NAMALWA (cell line): ENCODE measurements at regions not wholly inside any gene's neighbourhood (a gene's known extent, or its start where the extent isn't known, plus 50 kb on each side); places are given as distances from the start of the nearest gene placed in this dataset.
"Not testable (repeated sequence)": the region's sequence is repeated elsewhere in the genome, so short reads cannot be mapped to it uniquely, and the experiment has no call there.

Experiments
- DNase-seq: peaks from one replicate; pipeline ENCODE4 v3.0.0-alpha.2; 2015; ENCODE audit warnings: low spot score

- no peak for DNase-seq
Observed at GRCh38 chr9:26789959-26790358, 102.6 kb downstream of the CAAP1 start.

GRCh38 chr9:26786564-26786963, 106.0 kb downstream of the CAAP1 start:
- DNase-seq = no peak

- no peak for DNase-seq
Observed at GRCh38 chr9:26782899-26783298, 109.7 kb downstream of the CAAP1 start.

- DNase-seq = no peak
Observed at GRCh38 chr9:26781906-26782305, 110.7 kb downstream of the CAAP1 start.

GRCh38 chr9:26780307-26780706, 112.3 kb downstream of the CAAP1 start:
- DNase-seq = not testable (repeated sequence)

- no peak for DNase-seq
Observed at GRCh38 chr9:26779062-26779461, 113.5 kb downstream of the CAAP1 start.

GRCh38 chr9:26775391-26775790, 117.2 kb downstream of the CAAP1 start:
- DNase-seq = no peak

GRCh38 chr9:26773056-26773455, 119.5 kb downstream of the CAAP1 start:
- no peak for DNase-seq

GRCh38 chr9:26770821-26771220, 121.8 kb downstream of the CAAP1 start:
- DNase-seq = no peak

GRCh38 chr9:26768145-26768544, 124.5 kb downstream of the CAAP1 start:
- no peak for DNase-seq

GRCh38 chr9:26760675-26761074, 131.9 kb downstream of the CAAP1 start:
- no peak for DNase-seq

GRCh38 chr9:26758655-26759054, 133.9 kb downstream of the CAAP1 start:
- peak; percentile 13 for DNase-seq

GRCh38 chr9:26756881-26757280, 135.7 kb downstream of the CAAP1 start:
- DNase-seq = no peak

- DNase-seq = no peak
Observed at GRCh38 chr9:26755476-26755875, 137.1 kb downstream of the CAAP1 start.

- DNase-seq = no peak
Observed at GRCh38 chr9:26754509-26755164, 138.0 kb downstream of the CAAP1 start.

GRCh38 chr9:26753971-26754370, 138.6 kb downstream of the CAAP1 start:
- no peak for DNase-seq

GRCh38 chr9:26750162-26750561, 142.4 kb downstream of the CAAP1 start:
- no peak for DNase-seq

- no peak for DNase-seq
Observed at GRCh38 chr9:26748449-26749058, 144.0 kb downstream of the CAAP1 start.

- no peak for DNase-seq
Observed at GRCh38 chr9:26747611-26748010, 145.0 kb downstream of the CAAP1 start.

- DNase-seq = no peak
Observed at GRCh38 chr9:26746357-26747072, 146.1 kb downstream of the CAAP1 start.

- DNase-seq = no peak
Observed at GRCh38 chr9:26745111-26745510, 147.5 kb downstream of the CAAP1 start.

GRCh38 chr9:26744191-26744965, 148.2 kb downstream of the CAAP1 start:
- DNase-seq = peak; percentile 63
